Left ventricle myocardium inferior (tissue), 1 donor: ENCODE measurements at regions not wholly inside any gene's neighbourhood (a gene's known extent, or its start where the extent isn't known, plus 50 kb on each side); places are given as distances from the start of the nearest gene placed in this dataset.

ENCODE experiments used
- DNase-seq: peaks from one replicate; pipeline ENCODE4 v3.0.0-alpha.2; 2020
- H3K27ac ChIP-seq: fragments of 200-600 bp; replicated peaks from 2 replicates; pipeline ENCODE4 v1.8.0; 2021
- H3K27me3 ChIP-seq: fragments of 200-600 bp; 2 replicates; pipeline ENCODE4 v1.8.0; 2021; ENCODE audit warnings: low read depth
- H3K36me3 ChIP-seq: fragments of 200-600 bp; 2 replicates; pipeline ENCODE4 v1.8.0; 2021
- H3K4me1 ChIP-seq: fragments of 200-600 bp; 2 replicates; pipeline ENCODE4 v1.8.0; 2021
- H3K4me3 ChIP-seq: fragments of 200-600 bp; 2 replicates; pipeline ENCODE4 v1.8.0; 2021; ENCODE audit warnings: mild to moderate bottlenecking, moderate library complexity
- H3K9me3 ChIP-seq: fragments of 200-600 bp; replicated peaks from 2 replicates; pipeline ENCODE4 v1.8.0; 2021
- intact Hi-C: fragments of 100-400 bp; cut with micrococcal nuclease; formaldehyde crosslinking; loops from one replicate; pipeline ENCODE4 v1.11.0; 2022
- TF ChIP-seq, protein P1 (sequence below): fragments of 200-600 bp; IDR thresholded peaks from 2 replicates; pipeline ENCODE4 v1.8.0; 2021; ENCODE audit warnings: antibody characterized with exemption, mild to moderate bottlenecking, borderline replicate concordance
- donor health status: DM: no; HTN: yes; CAD: no; lungs with severe emphysema.

DNA sequence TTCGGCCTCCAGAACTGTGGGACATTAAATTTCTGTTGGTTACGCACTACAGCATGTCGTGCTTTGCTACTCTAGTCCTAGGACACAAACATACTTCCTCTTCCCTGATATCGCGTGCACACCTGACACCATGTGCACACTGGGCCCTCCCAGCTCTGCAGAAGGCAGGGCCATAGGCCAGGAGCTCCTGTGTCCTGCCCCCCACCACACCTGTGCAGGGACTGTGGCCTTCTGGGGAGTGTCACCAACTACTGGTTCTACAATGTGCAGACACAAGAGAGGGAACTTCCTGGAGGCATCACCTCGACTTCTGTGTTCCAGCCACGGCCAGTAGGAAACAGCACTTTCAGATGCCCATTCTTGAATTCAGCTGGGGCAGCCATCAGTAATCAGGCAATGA is 646.4 kb upstream of the MGMT start:
- DNase-seq: no peak
- Histone ChIP-seq H3K9me3 (no peaks in the 10 kb centered on the region), H3K4me3 (no peak overlapping the region), H3K27ac (no peak overlapping the region), H3K27me3 (peaks cover 36% of the 10 kb centered on the region), H3K36me3 (no peaks in the 10 kb centered on the region), H3K4me1 (no peaks in the 10 kb centered on the region)
- TF ChIP-seq, protein P1, sequence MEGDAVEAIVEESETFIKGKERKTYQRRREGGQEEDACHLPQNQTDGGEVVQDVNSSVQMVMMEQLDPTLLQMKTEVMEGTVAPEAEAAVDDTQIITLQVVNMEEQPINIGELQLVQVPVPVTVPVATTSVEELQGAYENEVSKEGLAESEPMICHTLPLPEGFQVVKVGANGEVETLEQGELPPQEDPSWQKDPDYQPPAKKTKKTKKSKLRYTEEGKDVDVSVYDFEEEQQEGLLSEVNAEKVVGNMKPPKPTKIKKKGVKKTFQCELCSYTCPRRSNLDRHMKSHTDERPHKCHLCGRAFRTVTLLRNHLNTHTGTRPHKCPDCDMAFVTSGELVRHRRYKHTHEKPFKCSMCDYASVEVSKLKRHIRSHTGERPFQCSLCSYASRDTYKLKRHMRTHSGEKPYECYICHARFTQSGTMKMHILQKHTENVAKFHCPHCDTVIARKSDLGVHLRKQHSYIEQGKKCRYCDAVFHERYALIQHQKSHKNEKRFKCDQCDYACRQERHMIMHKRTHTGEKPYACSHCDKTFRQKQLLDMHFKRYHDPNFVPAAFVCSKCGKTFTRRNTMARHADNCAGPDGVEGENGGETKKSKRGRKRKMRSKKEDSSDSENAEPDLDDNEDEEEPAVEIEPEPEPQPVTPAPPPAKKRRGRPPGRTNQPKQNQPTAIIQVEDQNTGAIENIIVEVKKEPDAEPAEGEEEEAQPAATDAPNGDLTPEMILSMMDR: no peak
- intact Hi-C loops: no loop called here

DNA sequence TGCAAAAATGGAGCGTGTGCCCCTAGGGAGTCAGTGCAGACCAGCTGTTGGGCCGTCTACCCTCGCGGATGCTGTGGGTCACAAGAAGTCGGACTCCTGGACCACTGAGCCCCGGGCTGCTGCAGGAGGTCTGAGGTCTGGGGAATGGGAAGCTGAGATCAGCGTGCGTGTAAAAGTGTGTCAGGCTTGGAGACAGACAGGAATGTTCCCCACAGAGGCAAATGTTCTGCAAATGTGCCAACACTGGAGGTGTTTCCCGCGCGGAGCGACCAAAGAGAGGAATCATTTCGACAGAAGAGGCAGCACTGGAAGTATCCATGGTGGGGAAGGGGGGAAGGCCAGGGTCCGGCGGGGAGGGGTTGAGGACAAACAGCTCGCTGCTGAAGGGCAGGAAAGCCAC is 643.8 kb upstream of the MGMT start:
- no peak for DNase-seq
- intact Hi-C loops: no loop called here
- no peaks in the 10 kb centered on the region for H3K9me3 ChIP-seq
- no peak overlapping the region for H3K27ac ChIP-seq
- H3K4me1 ChIP-seq: no peaks in the 10 kb centered on the region
- no peak overlapping the region for H3K4me3 ChIP-seq
- no peaks in the 10 kb centered on the region for H3K36me3 ChIP-seq
- TF ChIP-seq, protein P1: no peak
- H3K27me3 ChIP-seq: peaks cover 50% of the 10 kb centered on the region

DNA sequence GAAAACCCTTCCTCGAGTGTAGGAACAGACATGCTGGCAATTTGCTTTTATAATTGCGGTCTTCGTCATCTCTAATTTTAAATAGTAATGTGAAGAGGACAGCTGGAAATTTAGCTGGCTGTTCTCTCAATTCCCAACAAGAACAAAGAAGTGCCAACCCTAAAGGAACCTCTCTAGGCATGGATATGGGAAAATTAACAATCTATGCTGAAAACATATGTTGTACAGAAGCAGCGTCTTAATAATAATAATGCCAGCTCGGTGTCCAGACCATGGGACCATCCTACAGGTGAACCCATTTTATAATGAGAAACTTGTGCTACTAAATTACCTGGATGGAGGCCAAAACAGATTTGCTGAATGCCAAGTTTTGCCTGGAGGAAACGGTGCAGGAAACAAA is 641.4 kb upstream of the MGMT start:
- Histone ChIP-seq H3K4me1 (no peaks in the 10 kb centered on the region), H3K36me3 (no peaks in the 10 kb centered on the region), H3K9me3 (no peaks in the 10 kb centered on the region), H3K27ac (no peak overlapping the region), H3K4me3 (no peak overlapping the region), H3K27me3 (peaks cover 50% of the 10 kb centered on the region)
- no peak for DNase-seq
- TF ChIP-seq, protein P1: no peak
- intact Hi-C loops: no loop called here

DNA sequence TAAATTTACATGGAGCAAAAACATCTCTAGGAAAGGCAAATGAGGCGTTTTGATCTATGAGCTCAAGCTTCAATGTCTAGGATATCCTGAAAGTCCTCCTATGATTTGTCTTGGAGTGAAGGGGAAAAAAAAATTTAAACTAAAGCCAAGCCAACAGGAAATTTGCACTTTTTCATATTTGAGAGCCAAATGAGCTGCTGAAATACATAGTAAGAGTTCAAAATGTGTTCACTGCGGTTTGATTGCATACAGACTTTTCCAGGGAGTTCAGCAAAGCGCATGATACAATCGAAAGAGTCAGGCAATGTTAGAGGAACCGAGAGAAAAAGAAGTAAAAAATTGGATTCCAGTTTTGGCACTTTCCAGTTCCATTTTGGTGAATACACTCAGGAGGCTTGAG is 633.4 kb upstream of the MGMT start:
- Histone ChIP-seq H3K4me3 (no peak overlapping the region), H3K4me1 (no peaks in the 10 kb centered on the region), H3K27ac (no peak overlapping the region), H3K27me3 (peaks cover 13% of the 10 kb centered on the region), H3K9me3 (no peaks in the 10 kb centered on the region), H3K36me3 (no peaks in the 10 kb centered on the region)
- TF ChIP-seq, protein P1: no peak
- intact Hi-C loops: no loop called here
- no peak for DNase-seq

DNA sequence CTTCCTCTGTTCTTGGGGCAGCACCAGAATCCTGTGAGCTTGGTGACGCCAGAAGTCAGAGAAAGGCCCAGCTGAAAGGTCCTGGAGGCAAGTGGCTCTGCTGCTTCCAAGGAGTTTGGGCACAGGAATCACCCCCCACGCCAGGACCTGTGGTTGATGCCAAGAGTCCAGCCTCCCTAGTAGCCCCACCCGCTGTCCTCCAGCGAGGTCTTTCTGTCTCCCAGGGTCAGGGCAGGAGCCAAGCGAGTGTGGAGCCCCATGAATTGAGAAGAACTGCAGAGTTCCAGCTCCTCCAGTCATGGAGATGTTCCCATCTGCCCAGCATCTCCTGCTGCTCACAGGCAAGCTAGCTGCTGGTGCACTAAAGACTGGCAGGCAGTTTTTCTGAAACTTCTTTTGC is 631.7 kb upstream of the MGMT start:
- Histone ChIP-seq H3K27me3 (peaks cover 13% of the 10 kb centered on the region), H3K4me3 (no peak overlapping the region), H3K9me3 (no peaks in the 10 kb centered on the region), H3K27ac (no peak overlapping the region), H3K4me1 (no peaks in the 10 kb centered on the region), H3K36me3 (no peaks in the 10 kb centered on the region)
- no peak for DNase-seq
- intact Hi-C loops: no loop called here
- TF ChIP-seq, protein P1: no peak

DNA sequence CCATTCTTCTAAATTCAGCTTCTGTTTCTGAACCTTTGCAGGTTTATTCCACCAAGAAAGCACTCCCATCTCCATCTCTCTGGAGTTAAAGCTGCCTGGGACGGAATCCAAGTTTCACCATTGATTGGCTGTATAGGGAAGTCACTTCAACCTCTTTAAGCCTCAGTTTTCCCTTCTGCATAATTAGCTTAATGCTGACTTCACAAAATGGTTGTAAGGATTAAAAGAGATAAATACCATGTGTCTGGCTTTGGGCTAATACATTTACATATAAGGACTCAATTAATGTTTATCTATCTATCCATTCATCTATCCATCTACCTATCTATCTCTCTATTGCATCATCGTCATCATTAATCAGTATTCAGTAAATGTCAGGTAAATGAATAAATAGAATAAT is 629.6 kb upstream of the MGMT start:
- TF ChIP-seq, protein P1: no peak
- peaks cover 22% of the 10 kb centered on the region for H3K27me3 ChIP-seq
- no peaks in the 10 kb centered on the region for H3K9me3 ChIP-seq
- H3K27ac ChIP-seq: no peak overlapping the region
- no peaks in the 10 kb centered on the region for H3K36me3 ChIP-seq
- no peaks in the 10 kb centered on the region for H3K4me1 ChIP-seq
- H3K4me3 ChIP-seq: no peak overlapping the region
- DNase-seq: no peak
- intact Hi-C loops: no loop called here
